NCI-H2196 treated with DMSO at 0.1 percent for 48 hours (cell line): ENCODE measurements at regions not wholly inside any gene's neighbourhood (a gene's known extent, or its start where the extent isn't known, plus 50 kb on each side); places are given as distances from the start of the nearest gene placed in this dataset.

Experiments used
- DNase-seq: peaks from one replicate; lab custom pipeline; 2025; ENCODE audit not compliant: unreplicated experiment; lab: John Stamatoyannopoulos, UW

DNA sequence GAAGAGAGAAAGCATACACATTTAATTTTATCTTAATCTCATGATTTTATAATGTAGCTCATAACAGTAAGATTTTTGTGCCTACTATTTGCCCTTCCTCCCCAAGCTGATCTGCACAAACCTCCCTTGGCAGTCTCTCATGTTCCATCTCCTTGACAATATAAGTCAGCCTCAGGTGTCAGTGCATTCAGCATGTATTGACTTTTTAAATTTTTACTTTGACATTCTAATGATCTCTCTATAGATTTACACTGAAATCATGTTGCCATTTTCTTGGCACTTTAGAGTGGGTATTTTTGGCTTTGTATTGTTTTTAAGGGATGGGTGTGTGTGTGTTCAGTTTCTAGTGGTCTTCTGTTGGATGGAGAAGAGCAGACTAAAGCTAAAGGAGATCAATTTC lies 505.3 kb upstream of the CPEB2 start:
- no peak for DNase-seq

- no peak for DNase-seq
Measured at GRCh38 chr4:14504162-14504561, 498.1 kb upstream of the CPEB2 start.

- DNase-seq = no peak
Measured at GRCh38 chr4:14513471-14513870, 488.8 kb upstream of the CPEB2 start.

- no peak for DNase-seq
Measured at GRCh38 chr4:14515556-14515955, 486.7 kb upstream of the CPEB2 start.

DNA sequence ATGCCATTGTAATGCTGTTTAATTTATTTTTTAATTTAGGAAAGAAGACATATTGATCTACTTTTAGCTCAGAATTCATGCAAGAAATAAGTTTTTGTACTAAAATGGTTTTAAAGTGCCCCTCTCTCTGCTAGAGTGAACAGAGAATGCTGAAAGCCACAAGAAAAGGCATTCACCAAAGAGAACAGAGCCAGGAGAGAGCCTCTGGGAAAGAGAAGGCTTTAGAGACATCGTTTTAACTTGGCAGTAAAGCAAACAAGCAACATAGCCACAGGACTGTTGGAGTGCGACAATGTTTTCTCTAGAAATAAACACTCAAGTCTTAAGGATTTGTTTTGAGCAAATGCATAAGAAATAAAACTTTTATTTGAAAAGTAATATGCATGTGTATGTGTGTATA lies 484.1 kb upstream of the CPEB2 start:
- no peak for DNase-seq

- DNase-seq = no peak
Measured at GRCh38 chr4:14520171-14520570, 482.1 kb upstream of the CPEB2 start.

DNA sequence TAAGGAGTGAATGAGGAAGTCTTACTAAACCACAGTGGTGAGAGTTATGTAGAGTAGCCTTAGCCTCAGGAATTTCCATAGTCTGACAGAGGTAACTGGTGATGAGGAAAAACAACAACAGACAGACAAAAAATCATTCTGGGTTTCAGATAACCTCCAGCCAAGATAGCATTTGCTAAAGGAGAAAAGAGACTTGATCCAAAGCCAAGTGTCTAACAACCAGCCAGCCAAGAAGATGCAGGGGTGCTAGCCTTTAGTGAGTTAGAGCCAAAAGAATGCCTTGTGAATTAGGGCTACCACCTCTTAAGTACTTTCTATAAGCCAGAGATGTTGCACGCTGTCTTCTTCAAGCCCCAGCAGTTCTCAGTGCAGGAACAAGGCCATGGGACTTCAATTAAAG lies 478.0 kb upstream of the CPEB2 start:
- no peak for DNase-seq

GRCh38 chr4:14528918-14529317 lies 473.4 kb upstream of the CPEB2 start:
- no peak for DNase-seq

GRCh38 chr4:14529653-14530052 lies 472.6 kb upstream of the CPEB2 start:
- no peak for DNase-seq

- no peak for DNase-seq
Measured at GRCh38 chr4:14532436-14532835, 469.8 kb upstream of the CPEB2 start.

- no peak for DNase-seq
Measured at GRCh38 chr4:14539246-14539645, 463.0 kb upstream of the CPEB2 start.

GRCh38 chr4:14545163-14545562 lies 457.1 kb upstream of the CPEB2 start:
- no peak for DNase-seq

DNA sequence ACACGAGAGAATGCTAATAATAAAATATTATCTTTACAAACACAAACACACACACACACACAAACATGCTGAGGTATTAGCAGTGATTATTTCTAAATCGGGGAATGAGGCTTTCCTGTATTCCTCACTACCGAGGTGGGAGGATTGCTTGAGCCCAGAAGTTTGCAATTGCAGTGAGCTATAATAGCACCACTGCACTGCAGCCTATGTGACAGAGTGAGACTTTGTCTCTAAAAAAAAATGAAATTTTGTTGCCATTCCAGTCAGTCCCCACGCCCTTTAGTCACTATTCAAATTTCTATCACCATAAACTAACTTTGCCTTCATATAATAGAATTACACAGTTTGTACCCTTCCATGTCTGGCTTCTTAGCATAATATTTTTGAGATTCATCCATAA lies 456.5 kb upstream of the CPEB2 start:
- no peak for DNase-seq

DNA sequence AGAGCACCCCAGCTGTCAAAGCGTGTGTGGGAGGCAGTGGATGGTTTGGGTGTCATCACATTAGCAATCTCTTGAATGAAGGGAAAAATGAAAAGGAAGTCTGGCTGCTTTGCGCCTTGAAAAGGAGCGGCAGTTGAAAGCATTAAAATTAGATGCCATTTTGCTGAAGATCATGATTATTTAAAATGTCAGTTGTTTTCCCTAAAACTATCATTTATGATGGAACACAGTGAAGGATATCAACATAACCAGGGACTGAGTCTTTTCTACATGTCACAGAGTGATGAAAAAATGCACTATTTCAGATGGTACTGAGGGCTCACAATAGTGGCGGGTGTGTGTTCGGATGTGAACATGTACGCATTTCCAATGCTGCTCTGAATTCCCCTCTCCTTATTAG lies 450.2 kb upstream of the CPEB2 start:
- DNase-seq = no peak

- DNase-seq = no peak
Measured at GRCh38 chr4:14559646-14560045, 442.6 kb upstream of the CPEB2 start.

GRCh38 chr4:14560577-14560976 lies 441.7 kb upstream of the CPEB2 start:
- no peak for DNase-seq

- no peak for DNase-seq
Measured at GRCh38 chr4:14562901-14563300, 439.4 kb upstream of the CPEB2 start.

DNA sequence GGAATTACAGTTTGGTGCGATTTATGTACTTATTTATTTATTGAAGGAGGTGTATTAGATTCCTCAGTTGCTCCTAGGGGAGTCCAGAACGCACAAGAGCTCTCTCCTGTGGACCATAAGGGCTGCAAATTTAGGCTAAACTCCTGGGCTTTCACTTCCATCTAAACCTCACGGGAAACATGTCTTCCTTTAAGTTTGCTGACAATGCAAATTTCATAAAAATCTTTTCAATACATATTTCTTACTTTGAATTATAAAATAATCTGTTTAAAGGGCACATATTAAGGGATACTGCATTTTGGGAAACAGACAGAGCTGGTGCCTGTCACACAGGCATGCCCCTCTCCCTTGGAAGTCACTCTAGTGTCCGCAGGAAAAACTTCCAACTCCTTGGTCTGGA lies 438.0 kb upstream of the CPEB2 start:
- no peak for DNase-seq

DNA sequence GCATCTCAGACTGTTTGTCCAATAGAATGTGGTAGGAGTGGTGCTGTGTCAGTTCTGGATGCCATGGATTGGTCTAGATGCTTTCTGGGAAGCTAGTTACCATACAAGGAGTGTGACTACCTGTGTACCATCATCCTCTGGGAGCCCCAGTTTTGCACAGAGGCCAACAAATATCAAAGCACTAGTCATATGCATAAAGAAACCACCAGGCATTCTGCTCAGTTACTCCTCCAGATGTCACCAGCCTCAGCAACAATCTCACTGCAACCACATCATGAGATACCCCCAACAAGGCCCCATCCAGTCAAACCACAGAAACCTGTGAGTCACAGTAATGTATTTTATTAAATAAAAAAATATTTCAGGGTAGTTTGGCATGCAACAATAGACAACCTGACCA lies 435.8 kb upstream of the CPEB2 start:
- DNase-seq = no peak

GRCh38 chr4:14568351-14568750 lies 433.9 kb upstream of the CPEB2 start:
- DNase-seq = no peak

DNA sequence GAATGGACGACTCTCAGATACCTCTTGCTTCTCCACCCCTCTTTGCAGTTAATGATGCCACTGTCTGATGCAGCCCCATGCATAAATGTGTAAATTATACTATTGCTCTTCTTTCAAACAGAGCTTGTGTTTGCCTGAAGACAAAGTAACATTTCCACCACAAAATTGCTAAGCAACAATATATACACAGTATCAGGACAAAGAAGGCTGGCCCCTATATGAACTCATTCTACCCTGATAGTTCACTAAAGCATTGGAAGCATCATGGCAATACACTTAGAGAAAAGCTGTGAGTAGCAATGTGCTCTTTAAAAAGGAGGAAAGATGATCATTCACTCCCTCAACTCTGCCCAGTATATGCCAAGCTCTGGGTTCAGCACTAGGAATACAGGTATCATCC lies 427.0 kb upstream of the CPEB2 start:
- no peak for DNase-seq

DNA sequence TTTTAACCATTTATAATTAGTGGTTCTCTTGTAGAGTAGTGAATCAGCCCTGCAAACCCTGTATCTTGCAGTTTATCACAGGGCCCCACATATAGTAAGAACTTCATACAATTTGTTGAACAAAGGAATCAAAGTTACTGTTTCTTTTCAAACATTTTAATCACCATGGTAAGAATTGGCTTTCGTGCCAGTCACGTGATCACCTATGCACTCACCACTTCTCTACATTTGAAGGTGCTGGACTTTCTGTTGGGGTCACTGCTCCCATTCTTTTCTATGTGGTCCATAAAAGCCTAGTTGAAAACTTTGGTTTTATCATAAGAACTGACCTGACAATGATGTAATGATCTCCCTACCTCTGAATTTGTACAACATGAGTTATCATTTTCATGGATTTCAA lies 426.4 kb upstream of the CPEB2 start:
- DNase-seq = no peak

- DNase-seq = no peak
Measured at GRCh38 chr4:14580061-14580460, 422.2 kb upstream of the CPEB2 start.

GRCh38 chr4:14581741-14582140 lies 420.5 kb upstream of the CPEB2 start:
- DNase-seq = no peak
